Ectodermal cell (in vitro differentiated cells): ENCODE measurements at regions not wholly inside any gene's neighbourhood (a gene's known extent, or its start where the extent isn't known, plus 50 kb on each side); places are given as distances from the start of the nearest gene placed in this dataset.

Source experiments
- H3K27ac ChIP-seq: 2 replicates; pipeline ENCODE4 v1.7.0; 2013; ENCODE audit warnings: mild to moderate bottlenecking, low read depth, low read length; ENCODE audit not compliant: insufficient read depth, poor library complexity, severe bottlenecking
- H3K27me3 ChIP-seq: 2 replicates; pipeline ENCODE4 v1.7.0; 2013; ENCODE audit warnings: mild to moderate bottlenecking, low read length; ENCODE audit not compliant: insufficient read depth, control insufficient read depth, poor library complexity, severe bottlenecking
- H3K36me3 ChIP-seq: one replicate; pipeline ENCODE4 v1.7.0; 2013; ENCODE audit warnings: low read length; ENCODE audit not compliant: control insufficient read depth, insufficient read depth
- H3K4me1 ChIP-seq: one replicate; pipeline ENCODE4 v1.7.0; 2013; ENCODE audit warnings: low read length; ENCODE audit not compliant: control insufficient read depth, insufficient read depth
- H3K4me3 ChIP-seq: 2 replicates; pipeline ENCODE4 v1.7.0; 2013; ENCODE audit warnings: low read depth, low read length, control low read depth; ENCODE audit not compliant: insufficient read depth
- H3K9me3 ChIP-seq: 2 replicates; pipeline ENCODE4 v1.7.0; 2013; ENCODE audit warnings: mild to moderate bottlenecking, low read length, moderate library complexity; ENCODE audit not compliant: control insufficient read depth
- WGBS, 2 experiments: methylation state at CpG; one replicate each; pipeline ENCODE4 v1.1.7; 2013; ENCODE audit warnings: missing lambda C conversion rate in 2 of 2; 5-methylcytosine and 5-hydroxymethylcytosine counted together

GRCh38 chr12:125434936-125435443 lies 369.8 kb downstream of the AACS start:
- H3K9me3 ChIP-seq = no peaks in the 10 kb centered on the region
- no peak overlapping the region for H3K27ac ChIP-seq
- WGBS, 2 experiments = 93 to 95% methylated on average over 8 of the region's 8 CpGs
- no peak overlapping the region for H3K4me3 ChIP-seq
- H3K36me3 ChIP-seq = no peaks in the 10 kb centered on the region
- no peaks in the 10 kb centered on the region for H3K27me3 ChIP-seq
- H3K4me1 ChIP-seq = no peaks in the 10 kb centered on the region

GRCh38 chr12:125435871-125436270 lies 370.6 kb downstream of the AACS start:
- 95 to 96% methylated on average over 7 of the region's 7 CpGs for WGBS, 2 experiments
- Histone ChIP-seq H3K9me3 (no peaks in the 10 kb centered on the region), H3K27ac (no peak overlapping the region), H3K4me1 (no peaks in the 10 kb centered on the region), H3K36me3 (no peaks in the 10 kb centered on the region), H3K4me3 (no peak overlapping the region), H3K27me3 (no peaks in the 10 kb centered on the region)

DNA sequence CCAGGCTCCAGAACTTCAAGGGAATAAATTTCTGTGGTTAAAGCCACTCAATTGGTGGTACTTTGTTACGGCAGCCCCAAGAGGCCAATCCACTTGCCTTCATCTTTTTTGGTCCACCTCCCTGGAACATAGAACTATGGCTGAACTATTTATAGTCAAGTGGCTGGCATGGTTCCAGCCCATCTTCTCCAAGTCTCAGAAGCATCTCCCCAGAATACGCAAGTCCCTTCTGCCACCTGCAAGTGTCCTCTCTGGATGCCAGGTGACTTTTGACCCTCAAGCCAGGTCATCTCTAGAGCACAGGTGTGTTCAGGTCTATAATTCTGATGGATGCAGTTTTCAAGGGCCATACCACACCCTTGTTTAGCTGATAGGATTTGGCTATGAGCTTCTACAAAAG lies 371.5 kb downstream of the AACS start:
- Histone ChIP-seq H3K36me3 (no peaks in the 10 kb centered on the region), H3K4me3 (no peak overlapping the region), H3K9me3 (no peaks in the 10 kb centered on the region), H3K4me1 (peaks cover 6% of the 10 kb centered on the region), H3K27me3 (no peaks in the 10 kb centered on the region), H3K27ac (no peak overlapping the region)
- WGBS, 2 experiments = 89 to 98% methylated on average over 2 of the region's 2 CpGs

GRCh38 chr12:125440399-125440798 lies 375.2 kb downstream of the AACS start:
- Histone ChIP-seq H3K4me1 (peaks cover 17% of the 10 kb centered on the region), H3K9me3 (no peaks in the 10 kb centered on the region), H3K27me3 (no peaks in the 10 kb centered on the region), H3K4me3 (no peak overlapping the region), H3K36me3 (no peaks in the 10 kb centered on the region), H3K27ac (no peak overlapping the region)
- 86 to 88% methylated on average over 3 of the region's 3 CpGs for WGBS, 2 experiments

DNA sequence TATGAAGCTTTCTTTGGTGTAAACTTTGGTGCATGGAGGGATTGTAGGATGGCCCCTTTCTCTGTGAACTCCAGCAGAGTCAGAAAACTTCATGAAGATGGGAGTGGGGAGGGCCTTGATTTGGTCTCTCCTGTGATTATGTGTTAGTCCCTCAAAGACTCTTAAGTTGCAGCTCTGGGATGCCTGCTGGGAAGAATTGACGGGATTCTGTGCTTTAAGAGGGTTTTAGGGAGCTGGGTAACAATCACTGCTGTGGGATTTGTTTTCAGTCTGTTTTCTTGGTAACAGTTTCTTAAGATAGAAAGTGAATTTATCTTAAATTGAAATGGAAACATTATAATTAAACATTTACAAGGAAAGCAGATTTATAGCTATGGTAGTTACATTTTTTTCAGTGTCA lies 378.1 kb downstream of the AACS start:
- peak overlapping the region; percentile 55 for H3K27ac ChIP-seq

GRCh38 chr12:125451408-125451807 lies 386.2 kb downstream of the AACS start:
- no peak overlapping the region for H3K4me3 ChIP-seq
- 95 to 100% methylated on average over 2 of the region's 2 CpGs for WGBS, 2 experiments
- no peaks in the 10 kb centered on the region for H3K9me3 ChIP-seq
- H3K27ac ChIP-seq = no peak overlapping the region
- H3K4me1 ChIP-seq = peaks cover 19% of the 10 kb centered on the region
- no peaks in the 10 kb centered on the region for H3K36me3 ChIP-seq
- no peaks in the 10 kb centered on the region for H3K27me3 ChIP-seq

More for the DNA sequence above, 378.1 kb downstream of the AACS start:
- peaks cover 17% of the 10 kb centered on the region for H3K4me1 ChIP-seq
- H3K27me3 ChIP-seq = no peaks in the 10 kb centered on the region
- H3K9me3 ChIP-seq = no peaks in the 10 kb centered on the region
- H3K36me3 ChIP-seq = no peaks in the 10 kb centered on the region
- H3K4me3 ChIP-seq = no peak overlapping the region
- WGBS, 2 experiments = 0% methylated on average over 1 of the region's 1 CpG

DNA sequence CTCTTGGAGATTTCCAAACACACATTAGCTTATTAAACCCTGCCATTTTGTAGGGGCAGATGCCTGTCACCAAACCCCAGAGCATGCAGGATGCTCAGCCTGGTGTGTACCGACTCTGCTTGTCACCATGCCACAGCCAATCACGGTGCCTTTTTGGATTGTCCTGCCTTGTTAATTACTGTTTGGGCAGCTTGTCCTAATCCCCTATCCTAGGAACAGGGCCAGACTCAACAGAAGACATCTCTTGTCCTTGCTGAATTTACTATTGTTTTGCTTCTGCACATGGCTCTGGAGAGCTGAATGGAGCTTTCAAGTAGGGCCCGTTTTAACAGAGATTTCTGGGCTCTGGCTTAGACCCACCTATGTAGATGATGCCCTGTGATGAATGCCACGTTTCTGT lies 388.5 kb downstream of the AACS start:
- no peaks in the 10 kb centered on the region for H3K9me3 ChIP-seq
- H3K36me3 ChIP-seq = no peaks in the 10 kb centered on the region
- no peak overlapping the region for H3K27ac ChIP-seq
- H3K4me3 ChIP-seq = no peak overlapping the region
- 81 to 88% methylated on average over 4 of the region's 4 CpGs for WGBS, 2 experiments
- no peaks in the 10 kb centered on the region for H3K27me3 ChIP-seq
- H3K4me1 ChIP-seq = peaks cover 25% of the 10 kb centered on the region

- Histone ChIP-seq H3K36me3 (no peaks in the 10 kb centered on the region), H3K27ac (no peak overlapping the region), H3K4me3 (no peak overlapping the region), H3K9me3 (no peaks in the 10 kb centered on the region), H3K4me1 (peaks cover 25% of the 10 kb centered on the region), H3K27me3 (no peaks in the 10 kb centered on the region)
- WGBS, 2 experiments = 88 to 98% methylated on average over 2 to 3 of the region's 3 CpGs
Measured at GRCh38 chr12:125454291-125454690, 389.1 kb downstream of the AACS start.

DNA sequence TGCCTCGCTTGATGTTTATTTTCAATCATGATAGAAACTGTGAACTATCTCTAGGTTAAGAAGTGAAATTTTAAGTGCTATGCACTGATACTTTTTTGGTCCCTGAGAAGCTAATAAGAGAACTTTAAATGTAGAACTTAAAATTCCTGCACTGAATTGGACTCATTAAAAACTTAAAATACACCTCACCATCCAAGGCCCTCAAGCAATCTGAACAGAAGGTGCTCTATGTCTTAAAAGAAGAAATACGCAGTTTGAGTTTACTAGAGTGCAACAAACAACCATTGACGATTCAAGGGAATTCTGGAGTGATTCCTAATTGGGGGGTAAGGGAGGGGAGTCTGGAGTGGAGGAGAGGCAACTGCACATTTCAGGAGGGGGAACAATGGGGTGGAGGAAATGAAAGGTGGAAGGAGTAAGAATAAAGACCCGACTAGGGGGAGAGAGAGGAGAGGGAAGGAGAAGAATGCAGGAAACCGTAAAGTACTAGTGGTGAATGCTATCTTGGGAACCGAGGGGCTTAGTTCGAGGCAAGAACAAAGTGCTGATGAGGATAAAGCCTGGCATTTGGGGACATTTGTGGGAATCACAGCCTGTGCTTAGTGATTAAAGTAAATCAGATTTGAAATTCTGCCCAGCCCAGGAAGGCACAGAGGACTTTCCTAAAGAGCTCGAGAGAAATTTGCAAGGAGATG lies 389.7 kb downstream of the AACS start:
- Histone ChIP-seq H3K36me3 (no peaks in the 10 kb centered on the region), H3K9me3 (no peaks in the 10 kb centered on the region), H3K4me1 (peaks cover 25% of the 10 kb centered on the region), H3K27ac (peak overlapping the region; percentile 72), H3K27me3 (no peaks in the 10 kb centered on the region), H3K4me3 (no peak overlapping the region)
- WGBS, 2 experiments = 57 to 59% methylated on average over 8 of the region's 8 CpGs

GRCh38 chr12:125455556-125455955 lies 390.3 kb downstream of the AACS start:
- Histone ChIP-seq H3K27ac (peak overlapping the region; percentile 72), H3K4me3 (no peak overlapping the region), H3K36me3 (no peaks in the 10 kb centered on the region), H3K9me3 (no peaks in the 10 kb centered on the region), H3K27me3 (no peaks in the 10 kb centered on the region), H3K4me1 (peaks cover 25% of the 10 kb centered on the region)
- 86 to 90% methylated on average over 4 of the region's 4 CpGs for WGBS, 2 experiments
